ENCODE measurements at regions not wholly inside any gene's neighbourhood (a gene's known extent, or its start where the extent isn't known, plus 50 kb on each side); places are given as distances from the start of the nearest gene placed in this dataset.

- TF ChIP-seq FOXK1 (CRISPR knock-in tag; IDR thresholded peaks at IDR 0.05) (no peak), HMGXB4 (CRISPR knock-in tag; IDR thresholded peaks at IDR 0.05) (no peak), MXD4 (CRISPR knock-in tag; IDR thresholded peaks at IDR 0.05; ENCODE audit: borderline replicate concordance) (no peak), MAX (CRISPR knock-in tag; IDR thresholded peaks at IDR 0.05) (no peak)
Measured at GRCh38 chr10:75292794-75293445, 57.2 kb upstream of the COMTD1 start.
